GM21825 (cell line): ENCODE measurements at regions not wholly inside any gene's neighbourhood (a gene's known extent, or its start where the extent isn't known, plus 50 kb on each side); places are given as distances from the start of the nearest gene placed in this dataset.

Experiments
- ATAC-seq: cut with Tn5 transposase; IDR thresholded peaks from one replicate; pipeline ENCODE4 v1.9.1; 2021; ENCODE audit warnings: mild to moderate bottlenecking, moderate library complexity; ENCODE audit not compliant: unreplicated experiment

DNA sequence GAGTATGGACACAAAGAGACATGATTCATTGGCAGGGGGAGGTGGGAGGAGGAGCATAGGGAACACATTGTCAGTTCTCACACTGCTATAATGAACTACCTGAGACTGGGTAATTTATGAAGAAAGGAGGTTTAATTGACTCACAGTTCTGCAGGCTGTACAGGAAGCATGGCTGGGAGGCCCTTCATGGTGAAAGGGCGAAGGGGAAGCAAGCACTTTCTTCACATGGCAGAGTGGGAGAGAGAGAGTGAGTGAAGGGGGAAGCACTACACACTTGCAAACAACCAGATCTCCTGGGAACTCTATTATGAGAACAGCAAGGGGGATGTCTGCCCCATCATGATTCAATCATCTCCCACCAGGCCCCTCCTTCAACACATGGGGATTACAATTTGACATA, 391.8 kb downstream of the BMP4 start:
- peak; percentile 63 for ATAC-seq

DNA sequence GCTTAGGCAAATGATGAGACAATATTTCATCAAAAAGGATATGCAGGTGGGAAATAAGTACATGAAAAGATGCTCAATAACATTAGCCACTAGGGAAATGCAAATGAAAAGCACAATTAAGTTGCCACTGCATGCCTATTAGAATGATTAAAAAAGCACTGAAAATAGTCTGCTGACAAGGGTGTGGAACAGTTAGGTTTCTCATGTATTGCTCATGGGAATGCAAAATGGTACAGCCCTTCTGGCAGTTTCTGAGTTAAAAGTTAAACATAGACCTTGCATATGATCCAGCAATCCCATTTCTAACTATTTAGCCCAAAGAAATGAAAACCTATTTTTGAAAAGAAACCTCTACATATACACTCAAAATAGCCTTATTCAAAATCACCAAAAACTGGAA, 393.0 kb downstream of the BMP4 start:
- ATAC-seq = no peak

DNA sequence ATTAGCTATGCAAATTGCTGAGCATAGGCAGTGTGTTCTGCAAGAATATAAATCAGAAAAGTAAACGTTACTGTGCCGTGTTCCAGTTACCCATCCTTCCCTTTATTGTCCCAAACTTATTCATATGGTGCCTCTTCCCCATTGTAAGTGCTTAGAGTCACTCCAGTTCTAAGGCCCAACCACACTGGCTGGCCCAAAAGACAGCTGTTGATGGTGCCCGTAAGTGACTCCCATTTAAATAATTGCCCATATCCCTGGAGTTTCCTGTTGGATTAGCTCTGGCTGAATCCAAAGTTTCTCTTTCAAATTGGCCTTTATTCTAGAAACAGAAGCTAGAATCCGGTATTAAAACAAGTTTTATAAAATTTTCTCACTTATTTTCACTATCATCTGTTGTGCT, 400.1 kb upstream of the DDHD1 start:
- no peak for ATAC-seq

DNA sequence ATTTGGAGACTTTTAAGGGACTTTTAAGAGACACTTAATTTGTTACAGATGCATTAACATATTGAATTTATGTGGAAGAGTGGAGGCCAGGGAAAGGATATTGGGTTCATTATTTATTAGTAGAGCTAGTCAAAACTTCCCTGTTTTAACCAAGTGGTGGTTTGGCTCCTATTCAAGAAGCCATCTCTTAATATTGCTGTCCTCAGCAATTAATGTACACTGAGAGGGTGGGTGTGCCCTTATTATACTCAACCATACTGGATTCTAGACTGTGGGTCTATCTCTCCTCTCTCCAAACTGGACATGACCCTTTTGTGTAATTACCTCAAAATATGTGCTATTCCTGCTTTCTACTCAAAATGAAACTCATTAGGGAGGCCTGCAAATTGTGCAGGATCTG, 398.7 kb upstream of the DDHD1 start:
- no peak for ATAC-seq

DNA sequence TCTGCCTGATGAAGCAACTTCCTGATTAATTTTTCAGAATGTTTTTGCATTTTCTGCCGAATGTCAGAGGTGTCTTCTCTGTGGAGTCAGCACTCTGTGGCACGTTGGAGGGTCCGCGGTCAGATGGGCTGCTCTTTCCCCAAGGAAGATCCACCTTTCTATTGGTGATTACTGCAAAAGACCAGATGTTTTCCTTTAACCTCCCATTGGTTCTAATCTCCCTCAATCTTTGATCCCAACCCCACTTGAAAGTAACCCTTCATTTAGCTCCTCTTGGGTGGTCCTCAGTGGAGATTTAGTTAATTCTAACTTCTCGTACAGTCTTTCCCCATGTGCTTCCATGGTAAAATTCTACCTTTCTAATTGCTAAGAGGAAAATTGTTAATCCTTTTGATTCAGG, 397.7 kb upstream of the DDHD1 start:
- ATAC-seq = no peak

DNA sequence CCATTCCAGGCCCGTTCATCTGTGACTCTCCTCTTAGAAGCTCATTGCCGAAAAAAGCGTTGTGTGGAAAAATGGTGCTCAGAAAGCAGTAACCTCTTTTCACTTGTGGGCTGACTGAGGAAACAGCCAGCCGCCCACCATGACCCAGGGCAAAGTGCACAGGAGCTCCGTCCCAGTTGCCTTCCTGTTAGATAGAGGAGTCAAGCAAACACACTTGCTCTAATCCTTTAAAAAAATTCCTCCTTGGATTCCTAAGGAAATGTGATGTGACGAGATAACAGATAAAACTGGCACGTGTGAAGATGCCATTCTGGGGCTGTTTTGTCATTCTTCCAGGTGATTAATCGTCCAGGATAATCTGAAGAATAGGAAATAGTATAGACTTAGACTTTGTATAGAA, 396.8 kb upstream of the DDHD1 start:
- ATAC-seq = no peak

DNA sequence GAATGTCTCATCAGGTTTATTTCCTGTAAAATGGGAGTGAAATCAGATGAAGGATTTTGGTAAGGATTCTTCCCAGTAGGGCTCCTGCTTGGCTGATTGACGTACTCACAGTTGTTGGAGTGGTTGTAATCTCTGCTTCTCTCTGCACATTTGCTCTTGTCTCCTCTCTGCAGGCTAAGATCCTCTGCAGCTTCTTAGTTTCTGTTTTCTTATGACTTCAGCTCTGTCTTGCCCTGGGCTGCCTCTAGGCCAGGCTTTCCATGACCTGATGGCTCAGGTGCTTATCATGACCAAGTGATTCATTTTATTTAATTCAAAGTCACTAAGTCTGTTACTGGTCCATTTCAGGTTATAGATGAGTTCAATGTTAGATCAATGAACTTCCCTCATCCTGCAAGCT, 394.5 kb upstream of the DDHD1 start:
- ATAC-seq = no peak

DNA sequence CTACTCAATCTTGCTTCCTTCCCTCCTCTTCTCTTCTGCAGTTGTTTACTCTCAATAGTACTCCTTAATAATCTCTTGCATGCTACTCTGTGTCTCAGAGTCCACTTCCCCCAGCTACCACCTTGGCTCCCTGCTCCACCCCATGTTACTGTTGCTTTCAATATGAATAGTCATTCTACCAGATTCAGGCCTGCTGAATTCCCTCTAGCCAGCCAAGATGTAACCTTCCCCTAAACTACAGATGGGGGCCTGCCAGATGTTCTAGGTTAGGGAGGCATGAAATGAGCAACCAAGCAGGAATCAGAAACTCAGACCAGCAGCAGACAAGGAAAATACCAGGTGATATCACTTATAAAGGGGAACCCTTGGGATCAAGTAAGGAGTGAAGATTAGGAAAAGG, 392.1 kb upstream of the DDHD1 start:
- peak; percentile 76 for ATAC-seq

DNA sequence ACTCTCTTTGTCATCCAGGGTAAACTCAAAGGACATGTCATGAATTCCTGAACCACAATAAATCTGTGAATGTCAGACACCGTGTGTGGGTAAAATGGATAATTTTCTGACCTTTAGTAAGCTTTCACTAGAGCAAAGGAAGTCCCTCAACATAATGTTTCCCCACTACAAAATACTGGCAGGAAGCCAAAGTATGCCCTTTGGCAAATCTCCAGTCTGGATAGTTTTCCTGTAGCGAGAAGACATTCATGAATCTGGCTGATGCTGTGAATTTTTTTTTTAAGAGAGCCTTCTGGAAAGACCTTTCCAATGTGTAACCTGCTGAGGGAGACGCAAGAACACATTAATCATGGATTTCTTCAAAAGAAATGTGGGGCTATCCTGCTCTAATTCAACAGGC, 389.6 kb upstream of the DDHD1 start:
- ATAC-seq = no peak

DNA sequence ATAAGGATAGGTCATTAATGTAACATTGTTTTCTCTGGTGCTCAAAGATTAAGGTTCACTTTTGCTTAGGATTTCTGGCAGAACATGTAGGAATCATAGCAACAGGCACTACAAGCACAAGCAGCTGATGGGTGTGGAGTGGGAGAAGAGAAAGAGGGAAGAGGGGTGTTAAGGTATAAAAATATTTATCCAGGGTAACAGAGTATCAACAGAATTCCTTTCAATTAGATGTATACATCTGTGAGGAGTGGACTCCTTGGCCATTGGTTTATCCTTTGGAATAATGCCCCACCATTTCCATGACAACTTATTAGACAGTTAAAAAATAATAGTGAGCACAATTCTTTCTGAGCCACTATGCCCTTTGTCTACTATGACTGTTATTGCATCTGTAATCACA, 388.3 kb upstream of the DDHD1 start:
- ATAC-seq = no peak

DNA sequence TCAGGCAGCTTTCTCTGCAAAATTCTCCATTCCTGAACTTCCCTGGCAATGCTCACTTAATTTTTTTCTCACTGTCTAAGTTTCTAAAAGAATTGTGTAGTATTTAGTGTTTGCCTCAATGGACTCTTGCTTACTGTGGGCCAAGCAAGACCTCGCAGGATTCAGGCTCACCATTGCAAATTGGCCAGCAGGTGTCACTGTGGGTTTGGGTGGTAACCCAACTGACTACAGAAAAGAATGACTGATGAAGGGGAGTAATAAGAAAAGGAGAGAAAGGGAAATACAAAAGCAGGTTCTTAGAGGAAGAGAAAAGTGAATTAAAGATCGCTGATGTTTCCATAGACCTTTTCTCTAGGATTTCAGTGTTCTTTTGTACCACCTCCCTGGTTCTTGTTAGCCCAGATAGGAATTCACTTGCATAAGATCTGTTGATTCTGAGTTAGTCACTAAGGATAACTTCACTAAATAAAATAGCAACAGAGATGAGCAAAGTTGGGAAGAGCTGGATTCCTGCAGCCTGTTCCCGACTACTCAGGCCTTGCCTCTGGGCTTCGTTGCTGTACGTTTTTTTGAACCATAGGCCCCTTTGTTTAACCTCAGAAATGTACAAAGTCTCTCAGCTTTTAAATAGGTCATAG, 386.5 kb upstream of the DDHD1 start:
- ATAC-seq = peak; percentile 82

DNA sequence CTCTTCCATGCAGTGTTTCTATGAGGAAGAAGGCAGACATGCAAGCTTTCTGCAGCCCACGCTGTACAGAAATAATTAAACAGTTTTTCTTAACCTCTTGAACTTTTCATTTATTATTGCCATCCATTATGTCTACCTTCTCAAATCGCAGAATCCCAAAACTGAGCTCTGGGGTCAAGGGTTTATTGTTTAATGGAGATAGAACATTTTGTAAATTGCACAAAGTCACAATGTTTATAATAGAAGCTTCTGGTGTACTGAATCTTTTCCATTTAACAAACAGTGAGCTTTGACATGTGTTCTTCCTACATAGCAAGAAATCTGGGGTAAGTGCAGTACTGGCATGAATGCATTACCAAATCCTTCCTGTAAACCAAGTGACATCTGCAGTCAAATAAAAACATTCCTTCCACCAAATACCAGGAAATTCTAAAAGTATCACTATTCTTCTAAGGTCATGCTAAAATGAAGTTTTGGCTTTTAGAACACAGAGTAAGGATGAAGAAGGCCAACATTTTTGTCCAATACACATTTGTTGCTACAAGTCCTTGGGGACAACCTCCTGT, 385.3 kb upstream of the DDHD1 start:
- no peak for ATAC-seq

DNA sequence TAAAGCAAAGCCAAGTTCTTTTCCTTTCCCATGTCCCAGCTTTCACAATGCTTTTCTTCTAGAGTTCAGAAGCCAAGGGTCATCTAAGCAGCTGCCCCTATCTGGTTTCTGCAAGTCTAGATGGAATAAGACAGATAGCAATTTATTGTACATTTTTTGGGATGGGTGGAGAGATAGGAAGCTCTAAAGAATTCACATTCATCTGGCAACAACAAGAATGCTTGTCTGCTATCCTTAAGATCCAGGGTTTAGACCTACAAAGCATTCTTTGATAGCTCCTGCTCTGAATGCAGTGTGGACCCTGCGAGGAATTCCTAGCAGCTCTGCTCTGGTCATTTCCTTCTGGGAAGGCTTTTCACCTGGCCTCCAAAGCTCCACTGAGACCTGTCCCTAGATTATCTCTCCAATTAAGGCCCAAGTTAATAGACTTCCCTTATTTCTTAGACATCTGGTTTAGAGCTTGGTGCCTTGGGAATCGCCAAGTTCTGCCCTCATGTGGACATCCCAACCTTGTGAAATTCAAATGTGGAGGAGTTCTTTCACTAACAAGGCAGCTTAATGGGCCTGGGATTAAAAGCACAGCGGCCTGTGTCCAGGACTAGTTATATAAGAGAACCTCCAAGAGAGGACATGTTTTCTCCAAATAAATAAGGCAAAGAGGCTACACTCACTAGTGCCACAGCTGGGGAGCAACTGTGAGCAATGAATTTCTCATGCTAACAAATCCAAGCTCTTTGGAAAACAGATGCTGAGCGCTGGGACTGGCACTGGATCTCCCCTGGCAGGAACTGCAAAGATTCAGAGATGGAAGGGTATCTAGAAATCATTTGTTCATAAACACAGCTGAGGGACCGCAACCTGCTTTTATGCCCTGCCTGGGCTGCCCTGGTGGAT, 384.5 kb upstream of the DDHD1 start:
- ATAC-seq = no peak

DNA sequence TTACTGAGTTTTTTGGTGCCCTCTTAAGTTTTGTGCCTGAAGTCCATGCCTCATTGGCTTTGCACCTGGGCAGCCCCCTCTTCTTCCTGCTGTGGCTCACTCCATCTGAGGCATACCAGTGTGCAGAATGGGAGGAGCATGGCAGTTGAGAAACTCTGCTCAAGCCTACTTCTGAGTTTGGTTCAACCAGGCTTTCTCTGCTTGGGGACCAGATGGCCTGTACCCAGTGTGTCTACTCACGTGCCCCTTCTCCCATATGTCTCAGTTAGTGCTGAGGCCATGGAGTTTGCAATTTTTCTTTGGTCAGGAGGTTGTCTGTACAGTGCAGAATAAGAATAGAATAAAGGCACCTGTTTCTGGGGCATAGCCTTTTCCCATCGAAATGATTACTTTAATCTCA, 383.3 kb upstream of the DDHD1 start:
- no peak for ATAC-seq

DNA sequence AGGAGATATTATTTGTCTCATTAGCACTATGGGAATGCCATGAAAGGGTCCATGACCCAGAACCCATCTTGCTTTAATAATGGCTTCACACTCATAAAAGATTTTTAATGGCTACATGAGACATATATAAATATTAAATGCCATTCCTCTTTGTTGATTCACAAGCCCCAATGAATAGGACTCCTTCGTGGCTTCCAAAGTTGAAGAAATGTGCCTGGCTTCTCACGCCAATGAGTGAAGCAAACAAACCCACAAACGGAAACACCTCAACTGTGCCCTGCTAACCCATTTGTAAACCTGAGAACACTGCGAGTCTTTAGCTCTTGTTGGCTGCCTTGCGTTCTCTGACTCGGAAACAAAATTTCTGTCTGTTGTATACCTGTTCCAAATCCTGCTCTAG, 381.7 kb upstream of the DDHD1 start:
- ATAC-seq = no peak

DNA sequence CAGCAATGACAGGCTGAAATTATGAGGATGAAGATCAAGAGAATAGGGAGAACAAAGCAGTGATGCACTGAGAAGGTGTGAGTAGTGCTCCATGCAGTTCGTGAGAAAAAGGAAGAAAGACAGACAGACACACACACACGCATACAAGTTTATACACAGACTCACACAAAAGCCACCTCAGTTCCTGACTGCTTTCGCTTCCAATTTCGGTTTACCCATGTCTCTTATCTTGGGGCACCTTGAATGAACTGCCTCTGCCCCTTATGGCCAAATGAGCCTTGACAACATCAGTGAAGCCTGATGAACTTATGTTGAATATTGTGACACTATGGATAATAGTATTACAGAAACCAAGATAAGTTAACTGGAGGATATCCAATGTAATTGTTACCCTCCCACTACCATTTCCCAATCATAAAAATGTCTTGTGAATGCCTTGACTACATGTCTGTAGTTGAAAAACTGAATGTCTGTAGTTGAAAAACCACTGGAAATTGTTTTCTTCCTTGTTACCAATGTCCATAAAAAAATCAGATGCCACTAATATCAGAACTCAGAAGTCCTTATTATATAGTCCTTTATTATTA, 380.4 kb upstream of the DDHD1 start:
- ATAC-seq = no peak

DNA sequence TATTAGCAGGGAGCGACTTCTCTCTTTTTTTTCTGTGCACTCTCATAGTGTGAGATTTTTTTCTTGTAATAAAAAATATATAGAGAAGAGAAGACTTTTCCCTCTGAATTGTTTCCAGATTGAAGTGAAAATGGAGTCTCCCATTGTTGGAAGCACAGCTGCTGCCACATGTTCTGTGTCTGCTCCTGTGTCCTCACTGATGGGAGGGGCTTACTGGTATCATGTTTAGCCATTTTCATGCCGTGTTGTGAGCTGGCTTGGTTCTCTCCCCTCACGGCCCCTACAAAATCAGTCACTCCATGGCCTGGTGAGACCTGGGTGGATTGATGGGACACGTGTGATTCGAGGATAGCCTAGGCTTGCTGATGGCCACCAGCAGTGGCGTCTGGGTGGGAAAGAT, 379.7 kb upstream of the DDHD1 start:
- no peak for ATAC-seq

DNA sequence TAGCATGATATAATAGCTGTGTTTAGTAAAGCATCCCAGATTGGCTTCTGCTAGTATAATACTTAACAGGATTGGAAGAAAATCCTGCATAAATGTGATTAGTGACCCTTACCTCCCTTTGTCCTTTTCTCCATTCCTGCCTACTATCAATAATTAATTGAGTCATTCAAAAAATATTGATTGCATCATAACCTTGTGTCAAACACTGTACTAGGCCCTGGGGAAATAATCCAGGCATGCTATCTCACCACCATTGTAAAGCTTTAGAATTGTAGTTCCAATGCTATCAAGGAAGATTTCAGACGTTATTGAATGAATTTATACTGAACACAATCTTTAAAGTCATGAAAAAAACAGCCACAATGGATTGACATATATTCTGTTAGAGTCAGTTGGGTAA, 378.6 kb upstream of the DDHD1 start:
- ATAC-seq = no peak

DNA sequence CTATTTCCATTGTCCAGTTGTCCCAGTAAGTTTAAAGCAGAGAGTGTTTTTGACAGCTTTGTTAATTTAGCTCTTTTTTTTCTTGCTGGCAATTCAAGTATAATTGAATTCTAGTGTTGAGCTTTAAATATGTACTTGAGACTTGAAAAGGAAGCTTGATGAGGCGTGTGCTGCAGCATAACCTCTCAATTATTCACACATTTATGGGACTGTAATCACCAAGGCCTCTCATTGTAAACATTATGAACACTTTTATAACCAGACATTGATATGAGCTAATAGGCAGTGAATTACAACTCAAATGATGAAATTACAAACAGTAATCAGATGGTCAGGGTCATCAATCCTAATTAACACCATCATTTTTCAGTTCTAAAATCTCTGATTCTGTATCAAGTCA, 378.0 kb upstream of the DDHD1 start:
- no peak for ATAC-seq

DNA sequence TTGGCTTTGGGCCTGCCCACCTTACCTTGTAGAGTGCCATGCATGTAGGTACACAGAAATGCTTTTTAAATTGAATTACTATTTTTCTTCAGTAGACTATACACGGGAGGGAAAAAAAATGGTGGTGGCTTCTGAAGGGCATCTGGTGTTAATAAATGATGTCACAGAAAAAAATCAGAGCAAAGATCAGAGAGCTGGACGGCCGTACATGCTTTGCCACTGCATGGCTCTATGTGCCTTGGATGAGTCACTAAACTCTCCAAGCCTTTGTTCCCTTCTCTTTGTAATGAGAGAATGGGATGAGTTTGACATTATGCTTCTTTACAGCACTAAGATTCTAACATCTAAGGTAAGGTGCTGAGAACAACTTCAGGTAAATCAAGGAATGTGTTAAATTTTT, 376.4 kb upstream of the DDHD1 start:
- ATAC-seq = no peak

DNA sequence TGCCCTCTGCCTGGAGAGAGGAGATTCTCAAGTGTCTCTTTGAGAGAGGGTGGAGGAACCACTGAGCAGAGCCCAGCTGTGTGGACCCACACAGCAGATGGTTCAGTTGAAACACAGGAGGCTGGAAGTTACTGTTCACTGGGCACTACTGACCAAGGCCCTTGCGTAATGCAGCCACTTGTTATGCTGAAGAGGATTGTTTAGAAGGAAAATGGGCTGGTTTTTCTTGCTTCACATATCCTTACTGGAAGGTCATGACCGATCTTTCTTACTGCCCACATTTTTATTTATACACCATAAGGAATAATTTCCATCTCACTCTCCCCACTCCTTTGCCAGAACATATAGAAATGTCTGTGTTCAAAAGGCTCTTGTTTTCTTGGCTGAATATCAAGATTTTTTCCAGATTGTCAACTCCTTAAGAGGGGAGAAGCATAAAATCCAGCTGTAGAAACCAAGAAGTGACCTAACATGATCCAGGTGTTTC, 375.1 kb upstream of the DDHD1 start:
- ATAC-seq = no peak

DNA sequence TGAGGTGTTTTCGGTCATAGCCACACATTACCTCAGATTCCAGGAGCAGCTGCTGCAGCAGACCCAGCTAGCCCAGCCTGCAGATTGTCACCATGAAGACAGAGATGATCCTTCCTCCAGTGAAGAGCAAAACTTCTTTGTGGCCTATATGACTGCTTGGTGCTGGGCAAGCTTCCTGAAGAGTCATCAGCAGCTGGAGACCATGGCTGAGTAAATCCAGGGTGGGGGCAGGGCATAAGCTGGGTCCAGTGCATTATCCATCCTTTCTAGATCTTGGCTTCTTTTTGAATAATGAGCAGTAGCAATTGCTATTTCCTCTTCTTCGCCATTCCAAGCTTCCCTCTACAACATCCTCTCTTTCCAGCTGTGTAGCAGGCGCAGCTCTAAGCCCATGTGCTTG, 373.1 kb upstream of the DDHD1 start:
- ATAC-seq = no peak
